WTC11 (cell line): ENCODE measurements at regions not wholly inside any gene's neighbourhood (a gene's known extent, or its start where the extent isn't known, plus 50 kb on each side); places are given as distances from the start of the nearest gene placed in this dataset.

Experiments
- CREB1 ChIP-seq: sonication (generic); formaldehyde crosslinking; IDR thresholded peaks from 2 replicates; pipeline ENCODE4 v1.8.0; 2023; ENCODE audit warnings: mild to moderate bottlenecking, missing genetic modification reagents
- NFATC4 ChIP-seq: fragments of 250-450 bp; sonication (Bioruptor Pico); IDR thresholded peaks from 2 replicates; pipeline ENCODE4 v1.9.0; 2021; ENCODE audit warnings: mild to moderate bottlenecking
- NR1H2 ChIP-seq: sonication (generic); formaldehyde crosslinking; IDR thresholded peaks from 2 replicates; pipeline ENCODE4 v1.9.0; 2021; ENCODE audit warnings: mild to moderate bottlenecking, moderate library complexity, missing genetic modification reagents
- PRRX2 ChIP-seq: fragments of 250-450 bp; sonication (Bioruptor Pico); IDR thresholded peaks from 2 replicates; pipeline ENCODE4 v1.8.0; 2021; ENCODE audit warnings: mild to moderate bottlenecking
- TF ChIP-seq, protein P1 (sequence below): fragments of 200-600 bp; IDR thresholded peaks from 2 replicates; pipeline ENCODE4 v1.8.0; 2022; ENCODE audit warnings: antibody characterized with exemption
- TF ChIP-seq, protein P2 (sequence below): sonication (generic); formaldehyde crosslinking; IDR thresholded peaks from 2 replicates; pipeline ENCODE4 v1.8.1; 2022; ENCODE audit warnings: low read depth, missing genetic modification reagents, borderline replicate concordance

DNA sequence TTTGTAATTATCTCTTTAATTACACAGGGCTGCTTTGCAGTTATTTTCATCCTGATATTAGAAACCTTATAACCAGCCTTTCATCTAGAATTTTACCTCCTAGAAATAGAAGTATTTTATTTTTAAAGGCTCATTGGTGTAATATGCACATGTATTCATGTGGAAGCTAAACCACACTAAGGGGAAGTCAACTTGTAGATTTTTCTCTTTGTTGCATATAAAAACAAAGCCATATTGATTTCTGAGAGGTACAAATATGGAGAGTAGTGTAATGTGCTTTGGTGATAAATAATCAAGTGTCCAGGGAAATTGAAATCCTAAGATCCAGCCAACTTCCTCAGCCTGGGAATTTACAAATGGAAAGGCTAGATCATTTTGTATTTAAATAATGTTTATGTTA lies 301.2 kb downstream of the LRATD1 start:
- TF ChIP-seq, protein P1, sequence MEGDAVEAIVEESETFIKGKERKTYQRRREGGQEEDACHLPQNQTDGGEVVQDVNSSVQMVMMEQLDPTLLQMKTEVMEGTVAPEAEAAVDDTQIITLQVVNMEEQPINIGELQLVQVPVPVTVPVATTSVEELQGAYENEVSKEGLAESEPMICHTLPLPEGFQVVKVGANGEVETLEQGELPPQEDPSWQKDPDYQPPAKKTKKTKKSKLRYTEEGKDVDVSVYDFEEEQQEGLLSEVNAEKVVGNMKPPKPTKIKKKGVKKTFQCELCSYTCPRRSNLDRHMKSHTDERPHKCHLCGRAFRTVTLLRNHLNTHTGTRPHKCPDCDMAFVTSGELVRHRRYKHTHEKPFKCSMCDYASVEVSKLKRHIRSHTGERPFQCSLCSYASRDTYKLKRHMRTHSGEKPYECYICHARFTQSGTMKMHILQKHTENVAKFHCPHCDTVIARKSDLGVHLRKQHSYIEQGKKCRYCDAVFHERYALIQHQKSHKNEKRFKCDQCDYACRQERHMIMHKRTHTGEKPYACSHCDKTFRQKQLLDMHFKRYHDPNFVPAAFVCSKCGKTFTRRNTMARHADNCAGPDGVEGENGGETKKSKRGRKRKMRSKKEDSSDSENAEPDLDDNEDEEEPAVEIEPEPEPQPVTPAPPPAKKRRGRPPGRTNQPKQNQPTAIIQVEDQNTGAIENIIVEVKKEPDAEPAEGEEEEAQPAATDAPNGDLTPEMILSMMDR = no peak
- TF ChIP-seq, protein P2, sequence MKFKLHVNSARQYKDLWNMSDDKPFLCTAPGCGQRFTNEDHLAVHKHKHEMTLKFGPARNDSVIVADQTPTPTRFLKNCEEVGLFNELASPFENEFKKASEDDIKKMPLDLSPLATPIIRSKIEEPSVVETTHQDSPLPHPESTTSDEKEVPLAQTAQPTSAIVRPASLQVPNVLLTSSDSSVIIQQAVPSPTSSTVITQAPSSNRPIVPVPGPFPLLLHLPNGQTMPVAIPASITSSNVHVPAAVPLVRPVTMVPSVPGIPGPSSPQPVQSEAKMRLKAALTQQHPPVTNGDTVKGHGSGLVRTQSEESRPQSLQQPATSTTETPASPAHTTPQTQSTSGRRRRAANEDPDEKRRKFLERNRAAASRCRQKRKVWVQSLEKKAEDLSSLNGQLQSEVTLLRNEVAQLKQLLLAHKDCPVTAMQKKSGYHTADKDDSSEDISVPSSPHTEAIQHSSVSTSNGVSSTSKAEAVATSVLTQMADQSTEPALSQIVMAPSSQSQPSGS (CRISPR knock-in tag) = no peak
- no peak for TF ChIP-seq NR1H2
- TF ChIP-seq CREB1 (CRISPR knock-in tag) = no peak
- no peak for TF ChIP-seq PRRX2 (CRISPR knock-in tag)
- TF ChIP-seq NFATC4 = no peak
